CD4-positive, alpha-beta T cell treated with Interleukin-15 for 1 hour (primary cell): ENCODE measurements at regions not wholly inside any gene's neighbourhood (a gene's known extent, or its start where the extent isn't known, plus 50 kb on each side); places are given as distances from the start of the nearest gene placed in this dataset.

Experiments
- DNase-seq: peaks from one replicate; pipeline ENCODE4 v3.0.0-alpha.2; 2020

DNA sequence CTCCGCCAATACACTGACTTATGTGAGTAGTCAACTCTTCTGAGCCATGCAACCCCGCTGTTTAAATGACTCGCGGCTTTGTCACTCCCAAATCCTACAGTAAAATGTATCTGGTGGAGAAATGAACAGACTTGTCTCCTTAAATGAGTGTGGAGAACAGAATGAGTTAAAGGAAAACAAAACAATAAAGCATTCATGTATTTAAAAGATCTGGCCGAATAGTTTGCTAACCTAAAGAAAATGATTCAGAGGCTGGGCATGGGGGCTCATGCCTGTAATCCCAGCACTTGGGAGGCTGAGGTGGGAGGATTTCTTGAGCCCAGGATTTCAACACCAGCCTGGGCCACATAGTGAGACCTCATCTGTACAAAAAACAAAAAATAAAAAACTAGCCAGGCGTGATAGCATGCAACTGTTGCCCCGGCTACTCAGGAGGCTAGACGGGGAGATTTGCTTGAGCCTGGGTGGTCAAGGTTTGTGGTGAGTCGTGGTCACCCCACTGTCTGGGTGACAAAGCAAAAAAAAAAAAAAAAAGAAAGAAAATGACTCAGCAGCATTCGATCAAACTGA is 86.5 kb upstream of the PFKP start:
- no peak for DNase-seq

DNA sequence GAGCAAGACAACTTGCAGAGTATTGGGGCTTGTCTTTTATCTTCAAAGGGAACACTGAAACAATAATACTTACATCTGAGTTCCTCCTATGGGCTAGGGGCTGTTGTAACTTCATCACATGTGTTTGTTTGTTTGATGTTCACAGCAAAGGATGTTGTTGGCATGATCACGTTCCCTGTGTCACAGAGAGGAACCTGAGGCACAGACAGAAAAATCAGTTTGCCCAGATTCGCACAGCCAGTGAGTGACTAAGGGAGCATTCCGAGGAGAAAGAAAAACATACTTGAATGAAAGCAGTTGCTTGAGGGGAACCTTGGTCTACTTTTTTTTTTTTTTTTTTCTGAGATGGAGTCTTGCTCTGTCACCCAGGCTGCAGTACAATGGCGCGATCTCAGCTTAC is 87.2 kb upstream of the PFKP start:
- DNase-seq, result no peak

DNA sequence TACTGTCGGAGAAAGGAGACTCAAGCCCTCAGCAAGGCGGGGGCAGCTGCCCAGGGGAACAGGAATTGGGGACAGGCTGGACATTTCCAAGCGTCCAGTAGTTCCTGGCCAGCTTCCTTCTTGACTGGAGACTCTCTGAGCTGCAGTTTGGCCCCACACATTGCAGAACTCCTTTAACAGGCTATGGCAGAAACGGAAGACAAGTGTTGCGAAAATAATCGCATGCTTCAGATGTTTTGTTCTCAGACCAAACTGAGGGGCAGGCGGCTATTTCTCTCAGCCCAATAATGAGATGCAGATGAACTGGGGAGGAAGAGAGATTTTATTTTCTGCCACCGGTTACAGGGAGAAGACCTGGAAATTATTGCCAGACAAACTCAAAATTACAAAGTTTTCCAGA is 88.0 kb upstream of the PFKP start:
- no peak for DNase-seq

DNA sequence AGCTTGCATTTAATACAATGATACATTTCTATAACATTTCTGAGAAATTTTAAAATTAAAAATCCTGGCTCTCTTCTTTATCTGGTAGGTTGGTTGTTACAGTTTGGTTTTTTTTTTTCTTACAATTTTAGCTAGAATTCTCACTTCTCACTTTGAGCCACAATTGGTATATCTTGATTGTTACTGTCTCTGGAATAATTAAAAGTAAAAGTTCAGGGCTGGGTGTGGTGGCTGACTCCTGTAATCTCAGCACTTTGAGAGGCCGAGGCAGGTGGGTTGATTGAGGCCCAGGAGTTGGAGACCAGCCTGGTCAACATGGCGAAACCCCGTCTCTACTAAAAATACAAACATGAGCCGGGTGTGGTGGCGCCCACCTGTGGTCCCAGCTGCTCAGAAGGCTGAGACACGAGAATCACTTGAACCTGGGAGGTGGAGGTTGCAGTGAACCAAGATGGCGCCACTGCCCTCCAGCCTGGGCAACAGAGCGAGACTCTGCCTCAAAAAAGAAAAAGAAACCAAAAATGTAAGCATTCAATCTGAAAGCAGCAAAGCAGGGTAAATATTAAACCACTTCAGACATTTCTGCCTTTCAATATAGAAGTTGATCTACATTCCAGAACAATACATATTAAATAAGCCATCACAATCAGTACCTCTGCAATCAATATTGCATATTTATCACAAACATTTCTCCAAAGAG is 88.6 kb upstream of the PFKP start:
- no peak for DNase-seq

GRCh38 chr10:2978111-2978510 is 89.2 kb upstream of the PFKP start:
- no peak for DNase-seq

- DNase-seq, result no peak
Observed at GRCh38 chr10:2974503-2975207, 92.7 kb upstream of the PFKP start.

DNA sequence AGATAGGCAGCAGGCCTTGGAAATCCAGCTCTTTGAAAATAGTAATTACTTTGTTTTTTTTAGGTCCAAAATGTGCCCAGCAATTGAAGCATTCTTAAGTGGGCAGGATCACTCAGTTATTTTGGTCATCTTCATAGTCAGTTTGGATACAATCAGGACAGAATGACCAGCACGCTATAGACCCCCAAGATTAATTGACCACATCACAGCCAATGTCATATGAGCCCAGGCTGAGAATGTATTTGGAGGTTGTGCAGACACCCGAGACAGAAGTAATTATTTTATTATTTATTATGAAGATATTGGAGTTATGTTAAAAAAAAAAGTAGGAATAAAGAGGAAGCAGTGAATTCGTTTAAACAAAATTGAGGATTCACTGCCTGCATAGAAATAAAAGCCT is 93.3 kb upstream of the PFKP start:
- no peak for DNase-seq

DNA sequence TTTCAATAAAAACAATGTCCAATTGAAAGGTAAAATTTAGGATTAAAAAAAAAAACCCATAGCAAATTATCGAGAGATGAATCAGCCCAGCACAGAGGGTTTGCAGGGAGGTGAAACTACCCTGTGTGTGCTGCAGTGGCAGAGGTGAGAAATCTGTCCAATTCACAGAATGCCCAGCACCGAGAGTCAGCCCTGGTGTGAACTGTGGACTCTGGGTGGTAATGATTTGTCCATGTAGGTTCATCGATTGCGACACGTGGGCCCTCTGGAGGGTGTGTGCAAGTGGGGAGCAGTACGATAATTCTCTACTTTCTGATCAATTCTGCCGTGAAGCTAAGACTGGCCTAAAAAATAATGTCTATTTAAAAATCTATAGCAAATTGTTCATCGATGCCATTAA is 94.5 kb upstream of the PFKP start:
- DNase-seq, result no peak

DNA sequence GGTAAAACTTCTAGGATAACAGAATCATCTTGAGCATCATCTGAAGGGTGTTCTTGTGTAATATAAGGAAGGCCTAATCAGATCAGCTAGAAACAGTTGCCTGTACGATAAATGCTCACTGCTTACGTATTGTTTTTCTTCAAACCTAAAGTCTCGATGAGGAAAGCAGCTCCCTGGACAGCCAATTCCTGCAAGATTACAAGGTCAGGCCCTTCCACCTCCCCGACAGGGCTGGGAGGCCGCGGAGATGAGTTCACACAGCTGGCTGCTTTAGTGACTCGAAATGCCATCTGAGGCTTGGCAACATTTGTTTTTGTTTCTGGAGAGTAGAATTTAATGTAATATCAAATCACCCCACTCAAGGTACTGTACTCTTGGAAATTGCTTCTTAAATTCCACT is 95.1 kb upstream of the PFKP start:
- no peak for DNase-seq

DNA sequence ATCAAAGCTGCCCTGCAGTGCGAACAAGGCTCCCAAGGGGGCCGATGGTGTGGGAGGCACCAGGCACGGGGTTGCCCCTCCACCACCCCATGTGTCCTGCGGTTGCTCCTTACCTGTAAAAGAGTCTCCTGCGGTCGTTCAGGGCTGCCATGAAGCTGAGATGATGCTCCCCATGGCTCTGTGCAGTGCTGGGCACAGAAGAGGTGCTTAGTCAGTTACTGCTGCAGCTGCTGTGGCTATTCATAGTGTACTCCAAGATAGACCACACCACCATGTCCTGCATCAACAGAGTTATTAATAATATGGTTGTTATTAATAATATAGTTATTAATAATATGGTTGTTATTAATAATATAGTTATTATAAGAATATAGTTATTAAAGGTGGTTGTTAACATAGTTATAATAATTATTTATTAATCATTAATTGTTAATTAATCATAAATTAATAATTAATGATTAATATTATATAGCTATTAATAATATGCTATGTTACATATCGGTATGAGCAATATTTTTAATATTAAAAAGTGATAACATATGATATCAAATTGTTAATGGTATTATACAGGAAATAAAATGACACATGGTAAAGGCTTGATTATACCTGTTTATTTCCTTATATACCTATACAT is 97.0 kb upstream of the PFKP start:
- no peak for DNase-seq

DNA sequence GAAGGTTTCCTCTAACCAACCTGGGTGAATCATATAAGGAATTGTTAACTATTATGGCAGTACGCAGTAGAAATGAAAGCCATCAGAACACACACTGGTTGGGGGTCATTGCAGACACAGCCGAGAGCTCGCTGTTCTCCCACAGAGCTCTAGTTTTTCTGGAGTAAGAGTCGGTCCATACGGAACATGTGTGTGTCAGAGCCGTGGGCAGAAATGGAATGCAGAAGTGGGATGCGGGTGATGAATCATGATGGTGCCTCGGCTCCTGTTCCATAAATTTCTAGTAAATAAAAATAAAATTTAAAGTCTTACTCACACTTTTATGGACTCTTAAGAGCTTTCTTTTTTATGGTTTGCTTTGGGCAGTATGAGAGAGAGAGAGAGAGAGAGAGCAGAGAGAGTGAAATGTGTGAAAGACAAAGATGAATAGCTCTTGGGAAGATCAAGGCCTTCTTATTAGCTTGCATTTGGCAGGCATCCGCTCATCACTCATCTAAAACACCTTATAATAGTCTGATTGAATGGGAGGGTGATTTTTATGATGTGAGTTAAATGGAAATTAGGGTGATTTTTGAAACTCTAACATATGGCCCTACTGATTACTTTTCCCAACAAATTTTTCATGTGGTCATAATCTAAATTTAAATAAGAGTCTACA is 98.8 kb upstream of the PFKP start:
- no peak for DNase-seq

DNA sequence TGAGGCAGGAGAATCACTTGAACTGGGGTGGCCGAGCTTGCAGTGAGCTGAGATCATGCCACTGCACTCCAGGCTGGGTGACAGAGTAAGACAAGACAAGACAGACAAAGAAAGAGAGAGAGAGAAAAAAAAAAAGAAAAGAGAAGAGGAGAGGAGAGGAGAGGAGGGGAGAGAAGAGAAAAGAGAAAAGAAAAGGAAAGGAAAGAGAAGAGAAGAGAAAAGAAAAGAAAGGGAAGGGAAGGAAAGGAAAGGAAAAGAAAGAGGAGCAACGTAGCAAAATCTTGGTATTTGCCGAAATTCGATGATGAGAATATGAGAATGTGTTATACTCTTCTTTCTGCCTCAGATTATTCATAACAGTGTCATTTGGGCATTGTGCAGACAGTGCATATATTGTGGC is 101.2 kb upstream of the PFKP start:
- no peak for DNase-seq

- DNase-seq, result no peak
Observed at GRCh38 chr10:2964632-2965296, 102.6 kb upstream of the PFKP start.

- no peak for DNase-seq
Observed at GRCh38 chr10:2963889-2964631, 103.3 kb upstream of the PFKP start.

- DNase-seq, result no peak
Observed at GRCh38 chr10:2962194-2962593, 105.2 kb upstream of the PFKP start.

DNA sequence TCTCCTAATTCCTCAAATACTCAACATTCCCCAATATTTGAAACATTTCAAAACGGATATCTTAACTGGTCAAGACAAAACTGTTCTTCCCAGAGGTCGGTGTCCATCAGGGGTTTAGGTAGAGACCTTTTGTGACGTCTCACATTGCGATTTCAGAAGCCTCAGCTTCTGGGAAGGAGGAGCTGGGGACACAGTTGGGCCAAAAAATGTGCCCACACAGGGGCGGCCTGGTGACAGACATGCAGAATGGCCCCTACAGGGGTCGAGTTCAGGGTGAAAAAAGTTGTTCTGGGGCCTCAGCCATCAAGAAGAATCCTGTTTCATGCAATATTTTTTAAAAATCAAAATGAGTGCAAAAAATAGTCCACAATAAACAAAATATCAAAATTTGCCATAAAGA is 108.7 kb upstream of the PFKP start:
- DNase-seq, result no peak

- no peak for DNase-seq
Observed at GRCh38 chr10:2957785-2958184, 109.6 kb upstream of the PFKP start.

GRCh38 chr10:2955064-2955463 is 112.3 kb upstream of the PFKP start:
- DNase-seq, result no peak

- DNase-seq, result no peak
Observed at GRCh38 chr10:2953495-2953894, 113.9 kb upstream of the PFKP start.

- DNase-seq, result no peak
Observed at GRCh38 chr10:2951235-2951835, 116.0 kb upstream of the PFKP start.

DNA sequence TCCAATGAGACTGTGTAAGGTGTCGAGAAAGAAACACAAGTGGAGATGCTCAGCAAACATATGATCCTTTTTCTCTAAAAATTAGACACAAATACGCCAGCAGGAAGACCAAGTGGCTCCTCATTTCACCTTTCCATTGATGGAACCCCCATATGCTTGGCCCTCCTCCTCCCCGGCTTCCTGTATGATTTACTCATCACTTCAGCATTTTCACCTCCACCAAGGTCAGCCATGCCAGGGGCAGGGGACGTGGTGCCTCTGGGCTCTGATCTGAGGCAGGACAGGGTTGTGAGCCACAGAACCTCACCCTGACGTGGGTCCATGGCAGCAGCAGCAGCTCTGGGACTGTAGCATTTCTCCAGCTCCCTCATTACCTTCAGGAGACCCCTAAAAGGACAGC is 116.8 kb upstream of the PFKP start:
- no peak for DNase-seq

GRCh38 chr10:2949948-2950354 is 117.4 kb upstream of the PFKP start:
- no peak for DNase-seq
